Ovary (tissue), 7 donors: ENCODE measurements at regions not wholly inside any gene's neighbourhood (a gene's known extent, or its start where the extent isn't known, plus 50 kb on each side); places are given as distances from the start of the nearest gene placed in this dataset.

Source experiments
- DNase-seq, 5 donors: peaks; one replicate each; pipeline ENCODE4 v3.0.0-alpha.2; 2019 to 2020
- H3K27ac ChIP-seq, 2 donors: fragments of 200-600 bp; one replicate each; pipeline versions ENCODE4 v1.5.1 to v1.8.0; 2019 to 2022
- H3K27me3 ChIP-seq: fragments of 200-600 bp; one replicate; pipeline ENCODE4 v1.8.0; 2022
- H3K36me3 ChIP-seq: fragments of 200-600 bp; sonication (generic); one replicate; pipeline ENCODE4 v1.5.1; 2019
- H3K4me1 ChIP-seq: one replicate; pipeline ENCODE4 v1.8.1; 2013; ENCODE audit warnings: mild to moderate bottlenecking, moderate library complexity; ENCODE audit not compliant: insufficient read depth
- H3K4me3 ChIP-seq: fragments of 200-600 bp; sonication (generic); one replicate; pipeline ENCODE4 v1.5.1; 2017
- H3K9me3 ChIP-seq, 2 donors: fragments of 200-600 bp in 1 of 2; sonication (generic) in 1 of 2; one replicate each; pipeline versions ENCODE4 v1.5.1 to v1.8.1; 2013 to 2019; ENCODE audit warnings: mild to moderate bottlenecking in 1 of 2, moderate library complexity in 1 of 2
- CTCF ChIP-seq, 3 donors: fragments of 450-650 bp in 2 of 3; fragments of 200-600 bp in 1 of 3; IDR thresholded peaks; one replicate each; pipeline versions ENCODE4 v1.5.1 to v1.8.0; 2016 to 2022; ENCODE audit warnings: antibody characterized with exemption in 3 of 3, mild to moderate bottlenecking in 1 of 3
- EP300 ChIP-seq: sonication (generic); formaldehyde crosslinking; IDR thresholded peaks from one replicate; pipeline ENCODE4 v1.6.1; 2017; ENCODE audit warnings: antibody characterized with exemption
- POLR2A ChIP-seq: fragments of 450-650 bp; IDR thresholded peaks from one replicate; pipeline ENCODE4 v1.6.1; 2017; ENCODE audit warnings: antibody characterized with exemption, mild to moderate bottlenecking, moderate library complexity
- WGBS, 3 donors: extraction: QIAGEN DNeasy Blood & Tissue Kit in 1 of 3; methylation state at CpG; one replicate each; pipeline versions ENCODE4 v1.1.5 to v1.1.7; 2013 to 2017; 5-methylcytosine and 5-hydroxymethylcytosine counted together
- intact Hi-C, 4 donors: fragments of 100-400 bp; cut with DNase I; formaldehyde crosslinking; loops; one replicate each; pipeline versions ENCODE4 v1.11.0 to v1.15.1; 2022 to 2023
- donor health status: DM: no; HTN: no; CAD: no; lungs with moderate emphysema.
- donor health status: DM: no; HTN: no; CAD: no.
- donor health status: Bipolar disorder and iron deficiency.
- donor health status: DM: no; HTN: no; CAD: no.
- donor health status: DM: yes; HTN: yes; CAD: no.

GRCh38 chr2:150909090-150909489, 352.6 kb downstream of the RBM43 start:
- no peaks in the 10 kb centered on the region for H3K27me3 ChIP-seq
- DNase-seq = no peak
- no peaks in the 10 kb centered on the region for H3K9me3 ChIP-seq
- intact Hi-C loops = no loop called here
- H3K4me1 ChIP-seq = peaks cover 4% of the 10 kb centered on the region
- H3K27ac ChIP-seq = no peak overlapping the region
- H3K4me3 ChIP-seq = no peak overlapping the region
- no peak for TF ChIP-seq POLR2A
- TF ChIP-seq CTCF (IDR thresholded peaks at IDR 0.05) = no peak
- no peak for TF ChIP-seq EP300
- no peaks in the 10 kb centered on the region for H3K36me3 ChIP-seq

- no peak for DNase-seq
- 76 to 87% (median 77%) methylated on average over 4 of the region's 4 CpGs for WGBS, 3 donors
- H3K9me3 ChIP-seq = no peaks in the 10 kb centered on the region
- intact Hi-C loops = no loop called here
- TF ChIP-seq POLR2A (no peak), EP300 (no peak), CTCF (IDR thresholded peaks at IDR 0.05) (no peak)
- H3K27me3 ChIP-seq = no peaks in the 10 kb centered on the region
- H3K27ac ChIP-seq = no peak overlapping the region
- peaks cover 4% of the 10 kb centered on the region for H3K4me1 ChIP-seq
- no peak overlapping the region for H3K4me3 ChIP-seq
- H3K36me3 ChIP-seq = no peaks in the 10 kb centered on the region
Observed at GRCh38 chr2:150907466-150907865, 354.2 kb downstream of the RBM43 start.

- no peaks in the 10 kb centered on the region for H3K9me3 ChIP-seq
Observed at GRCh38 chr2:150903461-150903860, 358.2 kb downstream of the RBM43 start.

GRCh38 chr2:150903055-150903454, 358.6 kb downstream of the RBM43 start:
- Histone ChIP-seq H3K4me3 (no peak overlapping the region), H3K27ac (no peak overlapping the region), H3K36me3 (no peaks in the 10 kb centered on the region), H3K4me1 (no peaks in the 10 kb centered on the region), H3K27me3 (no peaks in the 10 kb centered on the region), H3K9me3 (no peaks in the 10 kb centered on the region)
- WGBS, 3 donors = 49 to 71% (median 57%) methylated on average over 1 of the region's 1 CpG
- intact Hi-C loops = no loop called here
- TF ChIP-seq POLR2A (no peak), EP300 (no peak), CTCF (IDR thresholded peaks at IDR 0.05) (no peak)
- DNase-seq = no peak

More at GRCh38 chr2:150903461-150903860, 358.2 kb downstream of the RBM43 start:
- Histone ChIP-seq H3K4me3 (no peak overlapping the region), H3K27me3 (no peaks in the 10 kb centered on the region), H3K36me3 (no peaks in the 10 kb centered on the region), H3K27ac (no peak overlapping the region), H3K4me1 (no peaks in the 10 kb centered on the region)
- DNase-seq = no peak
- 77 to 90% (median 85%) methylated on average over 3 of the region's 3 CpGs for WGBS, 3 donors
- TF ChIP-seq POLR2A (no peak), CTCF (IDR thresholded peaks at IDR 0.05) (no peak), EP300 (no peak)
- intact Hi-C loops = no loop called here

GRCh38 chr2:150900913-150901312, 360.8 kb downstream of the RBM43 start:
- 71 to 80% (median 77%) methylated on average over 1 of the region's 1 CpG for WGBS, 3 donors
- no peak for DNase-seq
- Histone ChIP-seq H3K4me1 (no peaks in the 10 kb centered on the region), H3K36me3 (no peaks in the 10 kb centered on the region), H3K9me3 (no peaks in the 10 kb centered on the region), H3K27ac (no peak overlapping the region), H3K4me3 (no peak overlapping the region), H3K27me3 (no peaks in the 10 kb centered on the region)
- TF ChIP-seq POLR2A (no peak), CTCF (IDR thresholded peaks at IDR 0.05) (no peak), EP300 (no peak)
- intact Hi-C loops = no loop called here
